ENCODE measurements at regions not wholly inside any gene's neighbourhood (a gene's known extent, or its start where the extent isn't known, plus 50 kb on each side); places are given as distances from the start of the nearest gene placed in this dataset.

DNA sequence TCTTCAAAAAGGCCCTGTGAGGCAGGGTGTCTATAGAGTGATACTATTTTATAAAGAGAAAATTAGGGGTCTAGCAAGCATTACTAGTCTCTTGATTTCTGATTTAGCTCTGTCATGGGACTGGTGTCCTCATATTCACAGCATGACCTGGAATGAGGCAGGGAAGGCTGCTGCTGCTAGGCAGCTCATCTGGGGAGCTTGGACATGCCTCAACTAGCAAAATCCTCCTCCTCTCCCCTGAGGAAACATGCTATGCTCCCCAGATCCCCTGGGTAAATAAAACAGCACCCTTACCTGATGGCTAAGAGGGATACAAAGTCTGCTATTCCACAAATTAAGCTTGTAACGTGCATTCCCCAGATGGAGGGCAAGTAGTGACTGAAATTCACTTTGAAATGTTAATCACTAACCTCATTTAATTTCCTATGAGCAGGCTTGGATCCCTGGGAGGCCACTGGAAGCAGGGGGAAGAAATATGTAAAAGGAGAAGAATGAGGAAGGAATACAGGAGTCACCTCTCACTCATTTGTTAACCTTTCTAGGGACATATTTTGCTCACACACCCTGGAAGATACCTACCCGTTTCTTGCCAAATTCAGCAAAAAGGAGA lies 709.4 kb downstream of the SQOR start:
- peak; percentile 37 for DNase-seq (ENCODE audit: low read depth, low spot score)
- peak overlapping the region; percentile 71 for H3K27ac ChIP-seq

GRCh38 chr15:46344915-46345314 lies 710.1 kb downstream of the SQOR start:
- peak; percentile 14 for DNase-seq (ENCODE audit: low read depth, low spot score)
- H3K27ac ChIP-seq: peak overlapping the region; percentile 71

DNA sequence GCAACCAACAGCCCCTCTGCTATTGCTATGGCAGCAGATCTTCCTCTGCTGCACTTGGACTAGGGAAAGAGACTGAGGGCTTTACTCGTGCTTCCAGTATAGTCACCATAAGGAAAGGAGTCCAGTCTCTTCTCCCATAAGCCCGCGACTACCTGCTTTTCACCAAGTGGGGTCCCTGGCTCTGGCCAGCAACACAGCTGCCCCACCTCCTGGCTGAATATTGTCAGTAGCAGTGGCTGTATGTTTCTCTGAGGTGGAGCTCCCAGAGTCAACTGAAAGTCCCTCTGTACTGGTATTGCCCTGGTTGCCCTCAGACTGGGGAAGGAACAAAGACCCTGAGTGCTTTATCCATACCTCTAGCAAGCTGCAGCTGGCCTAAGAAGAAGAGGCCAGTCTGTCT lies 719.6 kb downstream of the SQOR start:
- no peak overlapping the region for H3K27ac ChIP-seq
- no peak for DNase-seq (ENCODE audit: low read depth, low spot score)

DNA sequence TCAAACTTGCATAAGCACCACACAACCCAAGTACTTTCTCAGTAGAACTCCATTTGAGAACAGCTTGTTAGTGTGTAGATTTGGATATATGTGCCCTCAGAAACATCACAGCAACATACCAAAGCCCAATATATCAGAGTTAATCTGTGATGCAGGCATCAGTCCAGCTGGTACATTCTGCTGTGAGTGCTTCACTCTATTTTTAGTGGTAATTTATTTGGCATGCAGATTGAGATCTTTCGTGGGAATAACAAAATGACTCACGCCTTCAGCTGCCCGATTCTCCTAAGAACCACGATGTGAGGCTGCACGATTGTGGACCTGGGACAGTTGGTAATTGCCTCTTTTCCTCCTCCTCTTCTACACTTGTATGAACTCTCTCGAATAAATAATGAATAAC lies 730.7 kb downstream of the SQOR start:
- DNase-seq (ENCODE audit: low read depth, low spot score): no peak
- no peak overlapping the region for H3K27ac ChIP-seq

DNA sequence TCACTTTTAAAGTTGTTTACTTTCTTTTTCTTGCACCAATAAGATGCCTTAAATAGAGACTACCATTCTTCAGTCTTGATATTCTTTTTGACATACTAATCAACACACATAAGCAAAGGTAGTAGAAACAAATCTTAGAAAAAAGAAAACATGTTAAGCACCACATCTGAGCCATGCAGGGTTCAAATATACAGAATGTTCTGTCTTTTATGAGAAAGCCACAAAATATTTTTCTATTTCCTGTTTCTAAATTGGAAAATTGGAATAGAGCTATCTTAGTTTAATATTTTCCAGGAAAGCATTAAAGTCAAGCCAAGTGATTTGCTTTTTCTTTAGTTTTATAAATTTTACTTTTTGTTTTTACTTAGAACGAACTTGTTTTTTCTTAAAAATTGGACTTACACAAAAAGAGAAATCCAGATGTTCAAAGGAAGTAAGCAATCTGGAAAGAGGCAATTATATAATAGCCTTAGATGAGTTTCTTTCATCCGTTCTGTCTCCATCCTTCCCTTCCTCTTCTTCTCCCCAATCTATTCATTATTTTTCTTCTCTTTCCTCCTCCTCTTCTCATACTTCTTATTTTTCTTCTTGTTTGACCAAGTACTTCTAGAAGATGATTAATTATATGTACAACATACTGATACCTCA lies 731.7 kb downstream of the SQOR start:
- no peak overlapping the region for H3K27ac ChIP-seq
- no peak for DNase-seq (ENCODE audit: low read depth, low spot score)

- H3K27ac ChIP-seq: no peak overlapping the region
- DNase-seq (ENCODE audit: low read depth, low spot score): no peak
These were observed 749.1 kb downstream of the SQOR start for GRCh38 chr15:46383978-46384377.

- no peak overlapping the region for H3K27ac ChIP-seq
- no peak for DNase-seq (ENCODE audit: low read depth, low spot score)
These were observed 751.5 kb downstream of the SQOR start for GRCh38 chr15:46386356-46386755.

DNA sequence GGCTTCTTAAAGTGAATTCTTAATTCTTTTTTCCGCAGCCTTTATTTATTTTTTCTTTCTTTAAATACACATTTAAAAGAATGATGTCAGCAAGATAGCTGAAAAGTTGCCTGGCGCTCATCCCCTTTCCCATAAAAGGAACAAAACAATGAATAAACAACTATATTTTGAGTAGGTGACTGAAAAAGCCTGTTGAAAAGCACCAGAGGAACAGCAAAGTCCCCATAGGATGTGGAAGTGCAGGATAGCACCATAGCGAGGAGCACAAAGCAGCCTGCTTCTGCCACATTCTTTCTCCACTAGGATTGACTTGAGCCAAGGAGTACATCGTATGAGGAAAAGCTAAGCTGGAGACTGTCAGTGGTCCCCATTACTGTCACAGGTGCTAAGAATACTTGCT lies 754.9 kb downstream of the SQOR start:
- H3K27ac ChIP-seq: no peak overlapping the region
- DNase-seq (ENCODE audit: low read depth, low spot score): no peak

- no peak overlapping the region for H3K27ac ChIP-seq
- DNase-seq (ENCODE audit: low read depth, low spot score): no peak
These were observed 759.6 kb downstream of the SQOR start for GRCh38 chr15:46394463-46394862.

DNA sequence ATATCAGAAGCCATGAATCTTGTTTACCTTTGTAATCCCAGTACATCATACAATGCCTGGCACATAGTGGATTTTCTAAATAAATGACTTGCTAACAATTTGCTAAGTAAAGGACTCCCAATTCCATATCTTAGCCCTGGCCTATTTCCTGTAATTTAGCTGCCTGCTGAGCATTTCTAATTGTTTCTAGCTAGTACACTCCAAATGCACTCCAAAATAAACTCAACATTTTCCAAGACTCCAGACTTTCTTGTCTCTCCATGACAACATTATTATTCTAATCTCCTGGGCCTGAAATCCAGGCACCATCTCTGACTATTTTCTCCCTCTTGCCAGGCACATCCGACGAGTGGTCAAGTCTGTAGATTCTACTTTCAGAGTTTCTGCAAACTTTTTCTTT lies 773.5 kb downstream of the SQOR start:
- DNase-seq (ENCODE audit: low read depth, low spot score): no peak
- no peak overlapping the region for H3K27ac ChIP-seq

DNA sequence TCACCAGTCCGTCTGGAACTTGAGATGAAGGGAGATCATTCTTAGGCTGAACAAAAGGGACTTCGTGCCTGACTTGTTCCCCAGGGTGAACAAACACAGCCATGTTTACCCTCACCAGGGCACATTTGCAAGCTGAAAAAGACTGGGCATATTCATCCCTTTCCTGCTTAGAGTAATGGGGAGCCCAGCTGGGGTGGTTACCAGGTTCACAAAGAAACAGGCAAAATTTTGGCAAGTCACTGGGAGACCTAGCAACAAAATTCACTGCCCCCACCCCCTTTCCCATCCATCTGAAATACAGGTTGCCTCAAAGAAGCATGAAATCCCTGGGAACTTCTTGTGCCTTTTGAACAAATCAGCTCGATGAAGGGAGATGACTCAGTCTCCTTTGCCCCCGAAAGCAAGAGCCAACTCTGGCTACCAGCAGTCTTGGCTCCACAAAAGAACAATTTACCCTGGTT lies 775.0 kb downstream of the SQOR start:
- H3K27ac ChIP-seq: no peak overlapping the region
- no peak for DNase-seq (ENCODE audit: low read depth, low spot score)

DNA sequence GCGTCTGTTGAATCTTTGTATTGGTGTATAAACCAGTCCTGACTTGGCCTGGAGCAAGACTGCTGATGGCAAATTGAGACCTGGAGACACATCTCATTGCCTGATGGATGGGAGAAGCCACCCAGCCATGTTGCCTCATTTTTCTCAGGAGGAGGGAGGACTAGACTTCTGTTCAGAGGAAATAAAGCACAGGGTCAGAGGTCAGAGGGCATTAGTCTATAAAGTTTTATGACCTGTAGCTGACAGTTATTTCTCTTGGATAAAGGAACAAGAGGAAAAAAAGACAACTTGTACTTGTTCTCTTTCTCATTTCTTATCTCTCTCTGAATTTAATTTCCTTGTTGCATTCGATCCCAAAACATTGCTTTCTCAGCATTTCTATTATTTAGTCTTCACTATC lies 775.9 kb downstream of the SQOR start:
- no peak overlapping the region for H3K27ac ChIP-seq
- DNase-seq (ENCODE audit: low read depth, low spot score): no peak

DNA sequence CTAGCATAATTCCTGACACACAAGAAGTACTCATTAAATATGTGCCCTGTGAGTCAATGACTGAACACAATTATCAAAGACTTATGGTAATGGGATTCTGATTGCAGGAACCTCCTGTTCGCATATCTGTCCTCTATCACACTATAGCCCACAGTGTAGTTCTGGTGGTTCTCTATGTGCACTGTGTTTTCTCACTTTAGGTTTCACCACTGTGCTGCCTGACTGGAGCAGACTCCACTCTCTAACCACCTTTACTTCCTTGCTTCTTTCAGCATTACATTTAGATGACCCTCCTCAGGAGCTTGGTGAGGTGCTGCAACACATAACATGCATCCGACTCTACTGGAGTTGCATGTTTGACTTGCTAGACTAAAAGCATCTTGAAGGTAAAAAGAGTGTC lies 777.1 kb downstream of the SQOR start:
- no peak for DNase-seq (ENCODE audit: low read depth, low spot score)

DNA sequence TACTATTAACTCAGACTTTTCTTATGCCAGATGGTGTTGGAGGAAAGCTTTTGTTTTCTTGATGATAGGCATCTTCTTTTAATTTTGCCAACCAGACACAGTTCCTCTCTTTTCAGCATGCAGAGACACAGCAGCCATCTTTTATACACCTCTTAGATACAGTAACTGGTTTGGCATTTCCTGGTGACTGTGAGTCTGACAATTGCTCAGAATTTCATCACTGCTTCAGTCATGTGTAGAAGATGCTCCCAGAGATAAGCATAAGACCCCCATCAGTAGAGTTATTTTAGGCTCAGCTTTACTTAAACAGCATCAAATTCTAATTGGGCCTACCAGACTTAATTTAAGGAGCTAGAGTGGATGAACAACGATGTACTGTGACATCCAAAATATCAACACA lies 779.0 kb downstream of the SQOR start:
- H3K27ac ChIP-seq: peak overlapping the region; percentile 57
- no peak for DNase-seq (ENCODE audit: low read depth, low spot score)

More for the DNA sequence above, 777.1 kb downstream of the SQOR start:
- H3K27ac ChIP-seq: no peak overlapping the region

DNA sequence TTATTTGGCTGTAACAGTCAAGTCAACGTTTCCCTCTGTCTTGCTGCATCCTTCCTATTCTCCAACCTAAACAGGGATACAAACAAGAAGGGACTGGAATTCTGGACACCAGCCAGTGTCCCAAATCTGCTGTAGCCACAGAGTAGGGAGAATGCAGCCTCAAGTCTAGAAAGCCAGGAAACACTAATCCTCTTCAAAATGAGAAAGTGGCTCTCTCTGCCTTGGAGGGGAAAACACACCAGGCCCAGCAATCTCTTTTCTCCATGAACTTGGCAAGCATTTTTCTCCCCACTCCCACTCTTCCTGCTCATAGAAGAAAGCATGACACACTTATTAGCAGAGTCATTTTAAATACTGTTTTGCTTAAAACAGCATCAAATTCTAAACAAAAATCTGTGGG lies 781.7 kb downstream of the SQOR start:
- H3K27ac ChIP-seq: no peak overlapping the region
- DNase-seq (ENCODE audit: low read depth, low spot score): no peak

DNA sequence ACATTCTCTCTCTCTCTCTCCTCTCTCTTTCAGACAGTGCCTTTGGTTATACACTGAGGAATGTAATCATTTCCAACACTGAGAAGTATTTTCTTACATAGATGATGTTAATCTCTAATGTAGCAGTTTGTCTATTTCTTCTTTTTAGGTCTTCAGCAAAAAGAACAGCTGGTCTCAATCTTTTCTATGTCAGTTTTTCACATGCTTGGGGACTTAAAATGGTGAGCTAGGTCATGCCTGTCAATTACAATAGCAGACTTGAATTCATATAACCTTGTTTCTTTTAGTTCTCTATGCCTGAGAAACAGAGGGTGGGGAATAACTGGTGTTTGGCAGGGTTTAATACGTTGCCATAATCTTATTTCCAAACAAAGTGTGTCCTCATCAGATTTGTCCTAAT lies 786.2 kb downstream of the SQOR start:
- no peak overlapping the region for H3K27ac ChIP-seq
- no peak for DNase-seq (ENCODE audit: low read depth, low spot score)

- no peak for DNase-seq (ENCODE audit: low read depth, low spot score)
These were observed 806.6 kb downstream of the SQOR start for GRCh38 chr15:46441294-46442062.

GRCh38 chr15:46442184-46442583 lies 807.4 kb downstream of the SQOR start:
- DNase-seq (ENCODE audit: low read depth, low spot score): peak; percentile 3
- no peak overlapping the region for H3K27ac ChIP-seq

More at GRCh38 chr15:46441294-46442062, 806.6 kb downstream of the SQOR start:
- H3K27ac ChIP-seq: peak overlapping the region; percentile 14

DNA sequence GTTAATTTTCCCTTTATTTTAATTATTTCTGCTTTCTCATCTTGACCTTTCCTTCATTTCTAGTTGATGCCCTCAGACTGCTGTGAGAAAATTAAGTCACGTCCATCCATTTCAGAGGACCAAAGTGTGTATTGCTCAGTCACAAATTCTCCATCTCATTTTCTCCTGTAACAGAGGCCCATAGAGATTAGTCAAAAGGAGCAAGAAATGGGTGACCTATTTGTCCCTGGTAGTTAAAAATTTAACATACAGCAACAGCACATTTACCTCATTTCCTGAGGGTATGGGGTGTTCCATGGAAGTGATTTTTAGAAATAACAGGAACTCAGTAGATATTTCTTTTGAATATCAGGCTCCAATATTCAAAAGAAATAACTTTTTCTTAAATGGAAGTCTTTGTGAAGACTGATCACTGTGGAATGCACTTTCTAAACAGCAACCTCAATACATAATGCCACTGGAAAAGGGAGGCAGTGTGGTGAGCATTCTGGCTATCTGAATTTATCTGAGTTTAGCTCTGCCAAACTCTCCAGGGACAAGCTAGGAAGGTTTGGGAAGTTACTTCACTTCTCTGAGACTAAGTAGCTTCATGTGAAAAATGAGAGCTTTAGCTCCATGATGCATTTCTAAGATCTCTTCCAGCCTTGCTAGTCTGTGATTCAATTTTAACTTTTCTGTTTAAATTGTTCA lies 808.2 kb downstream of the SQOR start:
- no peak for DNase-seq (ENCODE audit: low read depth, low spot score)
- H3K27ac ChIP-seq: no peak overlapping the region

- H3K27ac ChIP-seq: no peak overlapping the region
- no peak for DNase-seq (ENCODE audit: low read depth, low spot score)
These were observed 815.4 kb downstream of the SQOR start for GRCh38 chr15:46450112-46450809.

Measured in epithelial cell of prostate (primary cell).